ENCODE measurements at regions not wholly inside any gene's neighbourhood (a gene's known extent, or its start where the extent isn't known, plus 50 kb on each side); places are given as distances from the start of the nearest gene placed in this dataset.

GRCh38 chr12:9260931-9261330, 52.7 kb upstream of the PZP start:
- H3K27me3 Mint-ChIP-seq (ENCODE audit: low read depth) = no peaks in the 10 kb centered on the region

More at GRCh38 chr12:9260931-9261330, 52.7 kb upstream of the PZP start:
- no peak overlapping the region for H3K27ac Mint-ChIP-seq
- Histone ChIP-seq H3K79me2 (ENCODE audit: insufficient read depth, low read length) (no peaks in the 10 kb centered on the region), H2AFZ (ENCODE audit: low read length) (no peak overlapping the region), H3K79me1 (ENCODE audit: insufficient read depth, low read depth, low read length, poor library complexity, severe bottlenecking) (no peaks in the 10 kb centered on the region), H4K20me1 (ENCODE audit: control insufficient read depth, insufficient read depth, insufficient read length) (no peaks in the 10 kb centered on the region), H2BK120ac (ENCODE audit: low read depth, low read length, poor library complexity, severe bottlenecking) (no peak overlapping the region), H3K4me1 (ENCODE audit: insufficient read depth, low read length) (no peaks in the 10 kb centered on the region), H3K18ac (ENCODE audit: insufficient read length, low read depth, low read length) (no peak overlapping the region), H2BK12ac (ENCODE audit: insufficient read length, low read depth, low read length) (no peak overlapping the region), H2BK15ac (ENCODE audit: low read depth, low read length) (no peak overlapping the region), H4K5ac (ENCODE audit: insufficient read length, low read depth, low read length) (no peak overlapping the region), H2BK5ac (ENCODE audit: insufficient read length, low read length) (no peak overlapping the region), H3K23ac (ENCODE audit: insufficient read length, low read depth, low read length) (no peak overlapping the region), H2AK5ac (ENCODE audit: insufficient read length, low read length) (no peak overlapping the region), H3K27ac (ENCODE audit: insufficient read length, low read depth, low read length) (no peak overlapping the region), H3K4ac (ENCODE audit: low read depth, low read length) (no peak overlapping the region), H3K4me2 (ENCODE audit: insufficient read depth, insufficient read length, low read length) (no peak overlapping the region), H4K91ac (ENCODE audit: insufficient read length, low read depth, low read length) (no peak overlapping the region), H3K23me2 (ENCODE audit: insufficient read length, low read depth, low read length, poor library complexity, severe bottlenecking) (no peaks in the 10 kb centered on the region), H3K9me3 (ENCODE audit: control insufficient read depth, low read depth, low read length) (no peaks in the 10 kb centered on the region), H3K14ac (ENCODE audit: insufficient read depth, low read length) (no peak overlapping the region), H3K56ac (ENCODE audit: insufficient read length, low read depth, low read length) (no peak overlapping the region), H4K8ac (replicated peaks; ENCODE audit: insufficient read length, low read depth, low read length) (no peak overlapping the region), H3K27me3 (ENCODE audit: insufficient read depth, low read length) (no peaks in the 10 kb centered on the region), H2BK20ac (ENCODE audit: low read depth, low read length, poor library complexity, severe bottlenecking) (no peak overlapping the region), H3T11ph (ENCODE audit: low read length) (no peak overlapping the region), H3K9ac (ENCODE audit: extremely low read depth, insufficient read length, low read length) (no peak overlapping the region)
- peaks cover 5% of the 10 kb centered on the region in 2 experiments for H3K4me1 Mint-ChIP-seq
- no peak for TF ChIP-seq CTCF (conservative IDR thresholded peaks at IDR 0.05)
- H3K36me3 Mint-ChIP-seq (ENCODE audit: insufficient read depth in 1 of 3, low read depth in 3 of 3) = no peaks in the 10 kb centered on the region
- DNase-seq = no peak
- H3K9me3 Mint-ChIP-seq = no peaks in the 10 kb centered on the region
- H3K4me3 Mint-ChIP-seq = no peak overlapping the region

All from H9 (cell line).